ENCODE measurements at regions not wholly inside any gene's neighbourhood (a gene's known extent, or its start where the extent isn't known, plus 50 kb on each side); places are given as distances from the start of the nearest gene placed in this dataset.

- dilution Hi-C loops (cut with MboI; ENCODE audit: extremely low pct_ligation_motif_present, low sequenced_read_pairs) = no loop called here
- Histone ChIP-seq H3K36me3 (ENCODE audit: control insufficient read depth in 2 of 2, extremely low read depth in 1 of 2, insufficient read depth in 2 of 2, low read length in 2 of 2) (no peaks in the 10 kb centered on the region), H3K9me1 (replicated peaks; ENCODE audit: control insufficient read depth, extremely low read depth, insufficient read depth, low read length) (no peaks in the 10 kb centered on the region), H3K9me3 (replicated peaks; ENCODE audit: control insufficient read depth, insufficient read depth, low read length) (no peaks in the 10 kb centered on the region), H3K9ac (replicated peaks; ENCODE audit: extremely low read depth, insufficient read depth, low read length) (no peak overlapping the region), H2AFZ (ENCODE audit: low read depth, low read length) (no peak overlapping the region), H4K20me1 (replicated peaks; ENCODE audit: control insufficient read depth, extremely low read depth, insufficient read depth, low read length) (no peaks in the 10 kb centered on the region), H3K79me2 (ENCODE audit: control insufficient read depth, insufficient read depth, low read length) (no peaks in the 10 kb centered on the region), H3K4me3 (replicated peaks in 1 of 3; ENCODE audit: insufficient read depth in 1 of 3, low read depth in 1 of 3, low read length in 3 of 3) (no peak overlapping the region), H3K4me2 (ENCODE audit: insufficient read depth, low read length) (no peak overlapping the region), H3K27ac (ENCODE audit: insufficient read depth, low read depth, low read length) (no peak overlapping the region), H3K4me1 (ENCODE audit: control insufficient read depth, extremely low read depth, insufficient read depth, low read length) (no peaks in the 10 kb centered on the region), H3K27me3 (ENCODE audit: control insufficient read depth in 2 of 2, insufficient read depth in 2 of 2, low read length in 2 of 2) (no peaks in the 10 kb centered on the region)
- TF ChIP-seq MAX (IDR thresholded peaks at IDR 0.05; ENCODE audit: insufficient read depth, insufficient read length) = no peak
- no peak for TF ChIP-seq MYC (IDR thresholded peaks at IDR 0.05; ENCODE audit: low read depth, low read length)
- no peak for TF ChIP-seq POLR2AphosphoS5 (IDR thresholded peaks at IDR 0.05; ENCODE audit: insufficient read depth, low read depth, low read length)
- no peak for TF ChIP-seq JUN (IDR thresholded peaks at IDR 0.05; ENCODE audit: borderline replicate concordance, insufficient read depth, insufficient read length, low read depth)
- TF ChIP-seq FOS (IDR thresholded peaks at IDR 0.05; ENCODE audit: borderline replicate concordance, insufficient read depth, low read length) = no peak
- TF ChIP-seq EZH2 (IDR thresholded peaks at IDR 0.05; ENCODE audit: borderline replicate concordance, low read depth, low read length, severe bottlenecking) = no peak
- no peak for TF ChIP-seq CTCF (IDR thresholded peaks at IDR 0.05; ENCODE audit: extremely low read depth in 1 of 2, insufficient read depth in 1 of 2, low read depth in 1 of 2, low read length in 2 of 2)
- no peak for TF ChIP-seq POLR2A (IDR thresholded peaks at IDR 0.05; ENCODE audit: low read depth, low read length)
- TF ChIP-seq GATA2 (IDR thresholded peaks at IDR 0.05; ENCODE audit: insufficient read depth, insufficient read length, low read depth, low read length) = no peak
- DNase-seq (ENCODE audit: low read depth, low spot score) = no peak
- CTCF ChIA-PET = no interaction called here
- intact Hi-C loops (cut with micrococcal nuclease) = no loop called here
- no peak for FAIRE-seq
- BruUV-seq (replicated peaks) = no TSS peak
- POLR2A ChIA-PET = no interaction called here
Measured at GRCh38 chr2:192535956-192536921, 341.5 kb upstream of the TMEFF2 start.

Measured in endothelial cell of umbilical vein (primary cell).